Osteoblast (primary cell): ENCODE measurements at regions not wholly inside any gene's neighbourhood (a gene's known extent, or its start where the extent isn't known, plus 50 kb on each side); places are given as distances from the start of the nearest gene placed in this dataset.

ENCODE experiments used
- DNase-seq: peaks from one replicate; pipeline ENCODE4 v3.0.0; 2011; ENCODE audit warnings: low spot score, mixed read lengths; ENCODE audit not compliant: insufficient read length; ENCODE audit errors: missing footprints
- H2AFZ ChIP-seq: 2 replicates; pipeline ENCODE4 v1.6.0; 2011; ENCODE audit warnings: mild to moderate bottlenecking, low read length
- H3K27ac ChIP-seq: 2 replicates; pipeline ENCODE4 v1.5.1; 2011; ENCODE audit warnings: mild to moderate bottlenecking, low read depth, low read length, moderate library complexity
- H3K27me3 ChIP-seq: 2 replicates; pipeline ENCODE4 v1.6.0; 2012; ENCODE audit warnings: mild to moderate bottlenecking, control low read depth, inconsistent platforms, low read length, moderate library complexity; ENCODE audit not compliant: insufficient read depth
- H3K36me3 ChIP-seq: 2 replicates; pipeline ENCODE4 v1.5.1; 2011; ENCODE audit warnings: mild to moderate bottlenecking, low read length, control low read depth, moderate library complexity; ENCODE audit not compliant: insufficient read depth
- H3K4me1 ChIP-seq: 2 replicates; pipeline ENCODE4 v1.5.1; 2011; ENCODE audit warnings: mild to moderate bottlenecking, low read length, control low read depth, moderate library complexity; ENCODE audit not compliant: insufficient read depth
- H3K4me2 ChIP-seq: 2 replicates; pipeline ENCODE4 v1.6.0; 2011; ENCODE audit warnings: mild to moderate bottlenecking, low read length; ENCODE audit not compliant: insufficient read depth
- H3K4me3 ChIP-seq: fragments of 200-600 bp; sonication (generic); 3 replicates; pipeline ENCODE4 v1.5.1; 2012; ENCODE audit warnings: mild to moderate bottlenecking, low read length, inconsistent platforms; ENCODE audit not compliant: insufficient read depth
- H3K79me2 ChIP-seq: 2 replicates; pipeline ENCODE4 v1.6.0; 2012; ENCODE audit warnings: mild to moderate bottlenecking, low read length, control low read depth, inconsistent platforms; ENCODE audit not compliant: insufficient read depth
- H3K9me3 ChIP-seq: 2 replicates; pipeline ENCODE4 v1.5.1; 2011; ENCODE audit warnings: low read depth, low read length, control low read depth
- H4K20me1 ChIP-seq: 2 replicates; pipeline ENCODE4 v1.6.0; 2012; ENCODE audit warnings: mild to moderate bottlenecking, low read length, control low read depth; ENCODE audit not compliant: insufficient read depth
- TF ChIP-seq, protein P1 (sequence below): IDR thresholded peaks from 2 replicates; pipeline ENCODE4 v1.5.1; 2011; ENCODE audit warnings: mild to moderate bottlenecking, low read depth, low read length, moderate library complexity; ENCODE audit errors: extremely low read depth

DNA sequence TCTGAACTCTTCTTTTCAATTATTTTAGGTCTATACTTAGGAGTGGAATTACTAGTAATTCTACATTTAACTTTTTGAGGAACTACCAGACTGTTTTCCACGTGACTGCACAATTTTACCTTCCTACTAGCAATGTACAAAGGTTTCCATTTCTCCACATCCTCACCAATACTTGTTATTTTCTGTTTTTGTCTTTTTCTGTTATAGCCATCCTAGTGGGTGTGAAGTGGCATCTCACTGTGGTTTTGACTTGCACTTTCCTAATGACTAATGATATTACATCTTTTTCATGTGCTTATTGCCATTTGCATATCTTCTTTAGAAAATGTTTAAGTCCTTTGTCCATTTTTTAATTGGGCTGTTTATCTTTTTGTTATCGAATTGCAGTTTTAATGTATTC lies 136.9 kb upstream of the EGFLAM start:
- Histone ChIP-seq H3K79me2 (no peaks in the 10 kb centered on the region), H3K4me2 (no peak overlapping the region), H3K4me1 (no peaks in the 10 kb centered on the region), H3K9me3 (no peaks in the 10 kb centered on the region), H3K36me3 (no peaks in the 10 kb centered on the region), H2AFZ (no peak overlapping the region), H3K27me3 (peaks cover 12% of the 10 kb centered on the region), H3K27ac (no peak overlapping the region), H3K4me3 (no peak overlapping the region), H4K20me1 (no peaks in the 10 kb centered on the region)
- TF ChIP-seq, protein P1, sequence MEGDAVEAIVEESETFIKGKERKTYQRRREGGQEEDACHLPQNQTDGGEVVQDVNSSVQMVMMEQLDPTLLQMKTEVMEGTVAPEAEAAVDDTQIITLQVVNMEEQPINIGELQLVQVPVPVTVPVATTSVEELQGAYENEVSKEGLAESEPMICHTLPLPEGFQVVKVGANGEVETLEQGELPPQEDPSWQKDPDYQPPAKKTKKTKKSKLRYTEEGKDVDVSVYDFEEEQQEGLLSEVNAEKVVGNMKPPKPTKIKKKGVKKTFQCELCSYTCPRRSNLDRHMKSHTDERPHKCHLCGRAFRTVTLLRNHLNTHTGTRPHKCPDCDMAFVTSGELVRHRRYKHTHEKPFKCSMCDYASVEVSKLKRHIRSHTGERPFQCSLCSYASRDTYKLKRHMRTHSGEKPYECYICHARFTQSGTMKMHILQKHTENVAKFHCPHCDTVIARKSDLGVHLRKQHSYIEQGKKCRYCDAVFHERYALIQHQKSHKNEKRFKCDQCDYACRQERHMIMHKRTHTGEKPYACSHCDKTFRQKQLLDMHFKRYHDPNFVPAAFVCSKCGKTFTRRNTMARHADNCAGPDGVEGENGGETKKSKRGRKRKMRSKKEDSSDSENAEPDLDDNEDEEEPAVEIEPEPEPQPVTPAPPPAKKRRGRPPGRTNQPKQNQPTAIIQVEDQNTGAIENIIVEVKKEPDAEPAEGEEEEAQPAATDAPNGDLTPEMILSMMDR: no peak
- no peak for DNase-seq

DNA sequence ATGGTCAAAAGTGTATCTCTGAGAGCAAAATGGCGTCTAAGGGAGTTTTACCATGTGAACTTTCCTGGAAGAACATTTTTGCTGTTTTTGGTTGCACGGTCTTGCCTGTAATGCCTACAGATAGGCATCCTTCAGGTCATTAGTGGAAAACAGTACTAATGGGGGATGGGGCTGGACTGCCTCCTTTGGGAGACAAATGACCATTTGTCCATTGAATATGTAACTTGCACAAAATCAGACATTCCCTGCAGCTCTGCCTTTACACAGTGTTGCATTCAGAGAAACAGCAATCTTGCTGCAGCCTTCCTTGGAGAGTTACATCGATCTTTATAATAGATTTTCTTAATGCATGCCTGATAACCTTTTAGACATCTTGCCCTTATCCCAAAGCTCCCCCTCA lies 138.5 kb upstream of the EGFLAM start:
- H3K36me3 ChIP-seq: no peaks in the 10 kb centered on the region
- no peak overlapping the region for H2AFZ ChIP-seq
- H3K4me1 ChIP-seq: no peaks in the 10 kb centered on the region
- no peaks in the 10 kb centered on the region for H3K9me3 ChIP-seq
- H3K27ac ChIP-seq: no peak overlapping the region
- H3K27me3 ChIP-seq: peaks cover 16% of the 10 kb centered on the region
- TF ChIP-seq, protein P1: no peak
- H3K79me2 ChIP-seq: no peaks in the 10 kb centered on the region
- H3K4me2 ChIP-seq: no peak overlapping the region
- H4K20me1 ChIP-seq: no peaks in the 10 kb centered on the region
- no peak for DNase-seq
- H3K4me3 ChIP-seq: no peak overlapping the region

DNA sequence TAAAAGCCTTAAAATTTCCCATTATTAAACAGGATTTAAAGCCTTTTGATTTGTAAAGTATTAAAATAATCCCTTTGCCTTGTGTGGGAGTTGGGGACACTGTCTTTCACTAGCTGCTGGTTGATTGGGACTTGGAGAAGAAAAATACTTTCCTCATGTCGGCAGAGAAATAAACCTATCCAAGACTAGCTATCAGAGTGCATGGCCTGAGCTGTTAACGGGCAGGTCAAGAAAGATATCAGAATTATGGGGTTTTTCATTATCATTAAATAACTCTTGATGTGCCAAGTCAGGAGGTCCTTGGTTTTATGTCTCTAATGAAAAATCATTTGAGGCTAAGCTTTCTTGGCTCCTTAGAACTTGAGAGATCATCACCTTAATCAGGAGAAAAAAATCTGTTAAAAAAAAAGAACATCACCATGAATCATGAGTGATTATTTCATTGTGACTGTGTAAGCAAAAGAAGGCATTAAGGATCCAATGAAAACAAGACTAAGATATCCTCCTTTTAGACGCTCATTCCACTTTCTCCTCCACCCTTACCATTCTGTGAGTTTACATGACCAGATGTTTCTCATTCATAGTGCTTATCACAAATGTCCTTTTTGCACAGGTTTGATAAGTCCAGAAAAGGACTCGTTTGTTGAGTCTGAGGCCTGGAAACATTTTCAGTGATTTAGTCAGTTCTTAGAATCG lies 140.4 kb upstream of the EGFLAM start:
- H4K20me1 ChIP-seq: no peaks in the 10 kb centered on the region
- H3K27me3 ChIP-seq: peaks cover 16% of the 10 kb centered on the region
- H3K36me3 ChIP-seq: no peaks in the 10 kb centered on the region
- H3K4me1 ChIP-seq: no peaks in the 10 kb centered on the region
- no peak overlapping the region for H2AFZ ChIP-seq
- TF ChIP-seq, protein P1: no peak
- H3K9me3 ChIP-seq: no peaks in the 10 kb centered on the region
- no peak for DNase-seq
- no peak overlapping the region for H3K4me2 ChIP-seq
- H3K4me3 ChIP-seq: no peak overlapping the region
- H3K27ac ChIP-seq: no peak overlapping the region
- no peaks in the 10 kb centered on the region for H3K79me2 ChIP-seq

DNA sequence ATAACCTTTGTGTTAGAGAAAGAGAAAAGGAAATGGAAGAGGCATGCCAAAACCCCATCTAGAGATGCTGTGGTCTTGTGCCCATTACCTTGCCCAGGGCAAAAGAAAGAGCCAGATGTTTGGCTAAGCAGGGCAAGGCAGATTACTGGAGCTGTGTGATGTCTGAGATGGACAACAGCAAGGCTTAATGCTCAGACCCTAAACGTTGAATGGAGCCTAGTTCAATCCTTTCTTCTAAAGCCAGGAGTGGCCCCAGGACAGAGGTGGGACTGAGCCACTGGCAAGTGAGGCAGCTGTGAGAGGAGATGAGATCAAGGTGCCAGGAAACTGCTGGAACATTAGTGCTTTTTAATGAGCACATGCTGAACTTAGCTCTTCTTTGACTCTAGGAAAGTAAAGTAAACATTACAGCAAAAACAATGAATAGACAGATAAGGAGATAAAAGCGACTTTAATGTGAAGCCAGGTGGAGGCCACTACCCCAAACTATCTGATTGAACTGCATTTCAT lies 143.0 kb upstream of the EGFLAM start:
- Histone ChIP-seq H3K9me3 (no peaks in the 10 kb centered on the region), H3K36me3 (no peaks in the 10 kb centered on the region), H3K4me1 (no peaks in the 10 kb centered on the region), H3K27me3 (peaks cover 21% of the 10 kb centered on the region), H3K79me2 (no peaks in the 10 kb centered on the region), H3K4me2 (no peak overlapping the region), H4K20me1 (no peaks in the 10 kb centered on the region), H3K27ac (no peak overlapping the region), H2AFZ (no peak overlapping the region), H3K4me3 (no peak overlapping the region)
- TF ChIP-seq, protein P1: no peak
- DNase-seq: no peak
